ENCODE measurements at regions not wholly inside any gene's neighbourhood (a gene's known extent, or its start where the extent isn't known, plus 50 kb on each side); places are given as distances from the start of the nearest gene placed in this dataset.

- TF ChIP-seq CTCF (IDR thresholded peaks at IDR 0.05; ENCODE audit: insufficient read depth, low read depth, low read length) (no peak), EZH2 (IDR thresholded peaks at IDR 0.05; ENCODE audit: insufficient read depth, low read length) (no peak)
These were observed 116.3 kb upstream of the SFRP2 start for GRCh38 chr4:153905231-153905630.
